ENCODE measurements at regions not wholly inside any gene's neighbourhood (a gene's known extent, or its start where the extent isn't known, plus 50 kb on each side); places are given as distances from the start of the nearest gene placed in this dataset.

GRCh38 chrX:1873671-1874070, 258.8 kb downstream of the ASMT start:
- TF ChIP-seq POLR2A (IDR thresholded peaks at IDR 0.05) (no peak), CTCF (IDR thresholded peaks at IDR 0.05) (no peak)
